ENCODE measurements at regions not wholly inside any gene's neighbourhood (a gene's known extent, or its start where the extent isn't known, plus 50 kb on each side); places are given as distances from the start of the nearest gene placed in this dataset.

GRCh38 chr12:128155571-128155970 lies 111.4 kb upstream of the TMEM132C start:
- no peak for TF ChIP-seq CTCF (IDR thresholded peaks at IDR 0.05; ENCODE audit: insufficient read depth, low read depth, low read length)
- H3K4me3 ChIP-seq (ENCODE audit: low read depth, low read length): no peak overlapping the region
- no peak for DNase-seq (ENCODE audit: low read depth)

DNA sequence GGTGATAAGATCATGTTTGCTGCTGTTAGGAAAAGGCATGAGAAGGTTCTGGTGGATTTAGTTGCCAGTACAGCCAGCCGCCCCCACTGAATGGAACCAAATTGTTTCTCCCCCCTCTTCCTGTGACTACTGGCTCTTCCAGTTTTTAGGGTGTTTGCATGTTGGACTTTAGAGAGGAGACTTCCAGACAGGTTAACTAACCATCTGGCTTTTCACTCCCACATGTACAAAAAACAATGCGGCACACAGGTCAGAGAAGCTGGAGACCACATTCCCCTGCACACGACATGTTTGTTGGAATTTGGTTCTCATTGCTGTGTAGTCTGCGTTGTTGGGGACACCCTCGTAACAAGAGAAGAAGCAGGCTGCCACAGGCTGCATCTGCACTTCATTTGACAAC lies 103.9 kb upstream of the TMEM132C start:
- H3K4me3 ChIP-seq (ENCODE audit: low read depth, low read length): no peak overlapping the region
- TF ChIP-seq CTCF (IDR thresholded peaks at IDR 0.05; ENCODE audit: insufficient read depth, low read depth, low read length): no peak
- DNase-seq (ENCODE audit: low read depth): no peak

DNA sequence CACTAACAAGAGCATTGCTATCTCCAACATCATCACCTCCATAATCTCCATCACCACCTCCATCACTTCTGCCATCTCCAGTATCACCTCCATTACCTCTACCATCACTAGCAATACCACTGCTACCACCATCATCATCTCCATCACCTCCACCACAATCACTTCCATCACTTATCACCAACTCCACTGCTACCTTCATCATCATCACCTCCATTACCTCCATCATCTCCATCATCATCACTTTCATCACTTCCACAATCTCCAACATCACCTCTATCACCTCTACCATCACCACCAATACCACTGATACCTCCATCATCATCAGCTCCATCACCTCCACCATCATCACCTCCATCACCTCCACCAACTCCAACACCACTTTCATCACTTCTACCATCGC lies 102.4 kb upstream of the TMEM132C start:
- H3K4me3 ChIP-seq (ENCODE audit: low read depth, low read length): no peak overlapping the region
- no peak for DNase-seq (ENCODE audit: low read depth)
- no peak for TF ChIP-seq CTCF (IDR thresholded peaks at IDR 0.05; ENCODE audit: insufficient read depth, low read depth, low read length)

DNA sequence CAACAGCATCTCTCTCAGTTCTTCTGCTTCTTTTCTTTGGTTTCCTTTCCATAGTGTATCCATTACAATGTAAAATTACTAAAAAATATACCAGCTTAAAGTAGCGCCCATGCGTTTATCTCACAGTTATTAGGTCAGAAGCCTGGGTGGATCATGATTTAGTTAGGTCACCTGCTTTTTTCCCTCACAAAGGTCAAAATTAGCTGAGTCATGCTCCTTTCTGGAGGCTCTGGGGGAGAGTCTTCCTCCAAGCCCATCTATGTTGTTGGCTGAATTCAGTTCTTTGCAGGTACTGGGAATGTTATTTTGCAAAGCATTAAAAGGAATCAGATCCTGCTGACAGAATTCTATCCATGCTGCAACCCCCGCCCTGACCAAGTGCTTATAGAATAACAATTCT lies 101.6 kb upstream of the TMEM132C start:
- H3K4me3 ChIP-seq (ENCODE audit: low read depth, low read length): no peak overlapping the region
- no peak for DNase-seq (ENCODE audit: low read depth)
- TF ChIP-seq CTCF (IDR thresholded peaks at IDR 0.05; ENCODE audit: insufficient read depth, low read depth, low read length): no peak

DNA sequence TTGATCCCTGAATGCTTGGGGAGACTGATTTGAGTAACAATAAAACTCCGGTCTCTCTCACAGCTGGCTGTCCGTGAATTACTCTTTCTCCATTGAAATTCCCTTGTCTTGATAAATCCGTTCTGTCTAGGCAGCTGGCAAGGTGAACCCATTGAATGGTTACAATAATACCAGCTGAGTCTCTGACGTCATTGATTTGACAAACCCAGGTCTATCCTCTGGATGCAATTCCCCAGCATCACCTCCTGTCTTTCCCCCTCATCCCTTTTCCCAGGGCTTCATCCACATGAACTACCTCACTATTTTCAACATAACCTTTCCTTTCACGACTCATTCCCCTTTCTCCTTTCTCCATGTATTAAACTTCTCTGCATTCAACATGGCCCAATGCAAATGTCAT lies 98.7 kb upstream of the TMEM132C start:
- no peak for TF ChIP-seq CTCF (IDR thresholded peaks at IDR 0.05; ENCODE audit: insufficient read depth, low read depth, low read length)
- DNase-seq (ENCODE audit: low read depth): no peak
- no peak overlapping the region for H3K4me3 ChIP-seq (ENCODE audit: low read depth, low read length)

GRCh38 chr12:128170181-128170580 lies 96.8 kb upstream of the TMEM132C start:
- TF ChIP-seq CTCF (IDR thresholded peaks at IDR 0.05; ENCODE audit: insufficient read depth, low read depth, low read length): no peak
- H3K4me3 ChIP-seq (ENCODE audit: low read depth, low read length): no peak overlapping the region
- DNase-seq (ENCODE audit: low read depth): no peak

- H3K4me3 ChIP-seq (ENCODE audit: low read depth, low read length): no peak overlapping the region
- no peak for DNase-seq (ENCODE audit: low read depth)
- TF ChIP-seq CTCF (IDR thresholded peaks at IDR 0.05; ENCODE audit: insufficient read depth, low read depth, low read length): no peak
Measured at GRCh38 chr12:128178565-128178964, 88.4 kb upstream of the TMEM132C start.
